ENCODE measurements at regions not wholly inside any gene's neighbourhood (a gene's known extent, or its start where the extent isn't known, plus 50 kb on each side); places are given as distances from the start of the nearest gene placed in this dataset.
"Not testable (repeated sequence)": the region's sequence is repeated elsewhere in the genome, so short reads cannot be mapped to it uniquely, and the experiment has no call there.

DNA sequence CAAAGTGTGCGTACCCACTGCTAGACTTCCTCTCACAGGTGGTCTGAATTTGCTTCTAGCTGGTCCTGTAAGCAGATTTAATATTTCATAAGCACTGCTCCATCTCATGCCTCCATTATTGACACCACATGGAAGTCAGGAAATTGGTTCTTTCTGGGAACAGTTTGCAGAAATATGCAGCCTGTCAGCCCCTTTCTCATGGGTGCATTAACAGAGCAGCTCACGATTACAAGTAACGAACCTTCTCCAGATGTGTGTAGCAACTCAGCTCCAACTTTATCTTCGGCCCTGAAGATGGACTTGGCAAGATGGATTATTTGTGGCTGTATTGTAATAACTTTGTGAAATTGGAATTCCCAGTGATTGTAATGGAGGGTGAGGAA lies 214.5 kb upstream of the DDHD1 start:
- Histone ChIP-seq H4K12ac (ENCODE audit: low read depth, low read length) (no peak overlapping the region), H3K18ac (ENCODE audit: low read length) (no peak overlapping the region), H4K91ac (ENCODE audit: low read depth, low read length) (no peak overlapping the region), H2BK120ac (ENCODE audit: insufficient read depth, low read length, poor library complexity) (no peak overlapping the region), H2AFZ (ENCODE audit: insufficient read depth, low read length, poor library complexity) (no peak overlapping the region), H3K14ac (ENCODE audit: low read length) (no peak overlapping the region), H3K27ac (ENCODE audit: low read depth, low read length) (no peak overlapping the region), H3K36me3 (ENCODE audit: control insufficient read depth in 1 of 2, insufficient read depth in 2 of 2, low read length in 2 of 2) (no peaks in the 10 kb centered on the region), H3K23ac (ENCODE audit: low read length) (no peak overlapping the region), H3K9ac (ENCODE audit: low read length) (no peak overlapping the region), H4K8ac (ENCODE audit: low read depth, low read length) (no peak overlapping the region), H3K9me3 (ENCODE audit: insufficient read depth, low read depth, low read length) (no peaks in the 10 kb centered on the region), H2BK5ac (ENCODE audit: low read depth, low read length, poor library complexity) (no peak overlapping the region), H2AK5ac (ENCODE audit: low read length) (no peak overlapping the region), H3K4me2 (ENCODE audit: low read length) (no peak overlapping the region), H3K4ac (ENCODE audit: low read depth, low read length) (no peak overlapping the region), H3K79me2 (ENCODE audit: control insufficient read depth, insufficient read depth, low read length, poor library complexity) (no peaks in the 10 kb centered on the region), H2BK12ac (ENCODE audit: low read length) (no peak overlapping the region), H3K4me1 (ENCODE audit: control insufficient read depth in 1 of 2, insufficient read depth in 2 of 2, low read length in 2 of 2) (no peaks in the 10 kb centered on the region), H3K27me3 (ENCODE audit: insufficient read depth, low read length) (no peaks in the 10 kb centered on the region), H3K4me3 (ENCODE audit: low read depth, low read length) (no peak overlapping the region), H3K79me1 (ENCODE audit: low read length) (no peaks in the 10 kb centered on the region)
- DNase-seq = no peak
- WGBS (ENCODE audit: extremely low coverage, insufficient coverage, insufficient read length) = no CpG with 5 or more reads among the region's 4 CpGs

DNA sequence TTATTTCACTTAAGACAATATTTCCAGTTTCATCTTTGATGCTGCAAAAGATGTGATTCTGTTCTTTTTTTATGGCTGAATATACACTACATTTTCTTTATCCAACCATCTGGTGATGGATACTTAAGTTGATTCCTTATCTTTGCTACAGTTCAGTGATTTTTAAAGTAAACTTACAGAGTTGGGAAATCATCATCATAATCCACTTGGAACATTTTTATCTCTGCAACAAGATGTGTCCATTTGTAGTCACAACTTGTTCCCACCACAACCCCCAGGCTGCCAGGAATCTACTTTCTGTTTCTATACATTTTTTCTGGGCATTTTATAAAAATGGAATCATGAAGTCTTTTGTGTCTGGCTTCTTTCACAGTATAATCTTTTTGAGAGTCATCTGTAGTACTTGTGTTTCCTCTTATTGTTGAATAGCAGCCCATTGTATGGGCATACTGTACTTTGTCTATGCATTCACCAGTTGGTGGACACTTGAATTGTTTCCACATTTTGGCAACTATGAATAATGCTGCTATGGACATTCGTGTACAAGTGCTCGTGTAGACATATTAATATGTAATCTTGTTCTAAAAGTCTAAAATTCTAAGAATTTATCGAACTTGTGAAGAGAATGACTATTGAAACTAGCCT lies 212.5 kb upstream of the DDHD1 start:
- no peak overlapping the region for H3K4me3 ChIP-seq (ENCODE audit: low read depth, low read length)
- no peaks in the 10 kb centered on the region for H3K9me3 ChIP-seq (ENCODE audit: insufficient read depth, low read depth, low read length)

DNA sequence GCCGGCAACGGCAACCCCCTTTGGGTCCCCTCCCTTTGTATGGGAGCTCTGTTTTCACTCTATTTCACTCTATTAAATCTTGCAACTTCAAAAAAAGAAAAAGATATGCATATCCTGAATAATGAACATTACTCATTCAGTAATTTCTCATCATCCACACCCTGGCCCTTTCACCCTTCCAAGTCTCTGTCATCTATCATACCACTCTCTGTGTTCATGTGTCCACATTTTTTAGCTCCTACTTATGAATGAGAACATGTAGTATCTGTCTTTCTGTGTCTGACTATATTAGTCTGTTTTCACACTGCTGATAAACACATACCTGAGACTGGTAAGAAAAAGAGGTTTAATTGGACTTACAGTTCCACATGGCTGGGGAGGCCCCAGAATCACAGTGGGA lies 209.8 kb upstream of the DDHD1 start:
- H3K79me1 ChIP-seq (ENCODE audit: low read length); H3K4me3 ChIP-seq (ENCODE audit: low read depth, low read length); H3K9ac ChIP-seq (ENCODE audit: low read length); DNase-seq; H3K27me3 ChIP-seq (ENCODE audit: insufficient read depth, low read length); H4K91ac ChIP-seq (ENCODE audit: low read depth, low read length); H2AFZ ChIP-seq (ENCODE audit: insufficient read depth, low read length, poor library complexity); H3K9me3 ChIP-seq (ENCODE audit: insufficient read depth, low read depth, low read length); H3K27ac ChIP-seq (ENCODE audit: low read depth, low read length); H3K4me1 ChIP-seq (ENCODE audit: control insufficient read depth in 1 of 2, insufficient read depth in 2 of 2, low read length in 2 of 2); H3K79me2 ChIP-seq (ENCODE audit: control insufficient read depth, insufficient read depth, low read length, poor library complexity); H4K8ac ChIP-seq (ENCODE audit: low read depth, low read length); H3K36me3 ChIP-seq (ENCODE audit: control insufficient read depth in 1 of 2, insufficient read depth in 2 of 2, low read length in 2 of 2); H3K14ac ChIP-seq (ENCODE audit: low read length); H2BK12ac ChIP-seq (ENCODE audit: low read length); H3K18ac ChIP-seq (ENCODE audit: low read length); H3K4me2 ChIP-seq (ENCODE audit: low read length); H4K12ac ChIP-seq (ENCODE audit: low read depth, low read length); H2AK5ac ChIP-seq (ENCODE audit: low read length); H2BK5ac ChIP-seq (ENCODE audit: low read depth, low read length, poor library complexity); H2BK120ac ChIP-seq (ENCODE audit: insufficient read depth, low read length, poor library complexity); H3K23ac ChIP-seq (ENCODE audit: low read length); H3K4ac ChIP-seq (ENCODE audit: low read depth, low read length): not testable (repeated sequence)
- WGBS (ENCODE audit: extremely low coverage, insufficient coverage, insufficient read length) = no CpG with 5 or more reads among the region's 2 CpGs

More for the DNA sequence above, 212.5 kb upstream of the DDHD1 start:
- H3K79me1 ChIP-seq (ENCODE audit: low read length) = no peaks in the 10 kb centered on the region
- H2BK5ac ChIP-seq (ENCODE audit: low read depth, low read length, poor library complexity) = no peak overlapping the region
- WGBS (ENCODE audit: extremely low coverage, insufficient coverage, insufficient read length) = no CpG with 5 or more reads among the region's 3 CpGs
- no peak overlapping the region for H2AK5ac ChIP-seq (ENCODE audit: low read length)
- H4K12ac ChIP-seq (ENCODE audit: low read depth, low read length) = no peak overlapping the region
- no peaks in the 10 kb centered on the region for H3K36me3 ChIP-seq (ENCODE audit: control insufficient read depth in 1 of 2, insufficient read depth in 2 of 2, low read length in 2 of 2)
- no peaks in the 10 kb centered on the region for H3K79me2 ChIP-seq (ENCODE audit: control insufficient read depth, insufficient read depth, low read length, poor library complexity)
- H2BK120ac ChIP-seq (ENCODE audit: insufficient read depth, low read length, poor library complexity) = no peak overlapping the region
- H3K4me1 ChIP-seq (ENCODE audit: control insufficient read depth in 1 of 2, insufficient read depth in 2 of 2, low read length in 2 of 2) = no peaks in the 10 kb centered on the region
- no peak overlapping the region for H3K4me2 ChIP-seq (ENCODE audit: low read length)
- DNase-seq = no peak
- no peak overlapping the region for H4K8ac ChIP-seq (ENCODE audit: low read depth, low read length)
- no peak overlapping the region for H3K18ac ChIP-seq (ENCODE audit: low read length)
- no peak overlapping the region for H2AFZ ChIP-seq (ENCODE audit: insufficient read depth, low read length, poor library complexity)
- no peak overlapping the region for H3K4ac ChIP-seq (ENCODE audit: low read depth, low read length)
- no peak overlapping the region for H3K23ac ChIP-seq (ENCODE audit: low read length)
- no peak overlapping the region for H3K9ac ChIP-seq (ENCODE audit: low read length)
- no peak overlapping the region for H4K91ac ChIP-seq (ENCODE audit: low read depth, low read length)
- H3K27me3 ChIP-seq (ENCODE audit: insufficient read depth, low read length) = no peaks in the 10 kb centered on the region
- no peak overlapping the region for H3K14ac ChIP-seq (ENCODE audit: low read length)
- no peak overlapping the region for H2BK12ac ChIP-seq (ENCODE audit: low read length)
- no peak overlapping the region for H3K27ac ChIP-seq (ENCODE audit: low read depth, low read length)

DNA sequence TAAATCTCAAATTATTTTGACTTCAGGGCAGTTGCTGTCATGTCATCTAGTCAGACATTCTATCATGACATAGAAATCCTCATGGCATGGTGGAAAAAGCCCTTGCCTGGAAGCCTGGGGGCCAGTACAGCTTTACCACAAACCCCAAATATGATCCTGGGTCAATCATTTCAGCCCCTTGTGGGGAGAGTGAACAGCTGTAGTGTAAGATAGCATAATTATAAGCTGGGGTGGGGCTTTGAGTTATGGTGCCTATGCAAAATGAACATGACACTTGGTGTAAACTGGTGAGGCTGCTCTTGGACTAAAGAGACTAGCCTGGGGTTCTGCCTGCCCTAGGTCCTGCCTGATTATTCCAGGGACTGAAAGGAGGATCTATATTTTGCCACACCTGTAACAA lies 207.7 kb upstream of the DDHD1 start:
- H3K4ac ChIP-seq (ENCODE audit: low read depth, low read length) = no peak overlapping the region
- H3K9ac ChIP-seq (ENCODE audit: low read length) = no peak overlapping the region
- H3K79me1 ChIP-seq (ENCODE audit: low read length) = no peaks in the 10 kb centered on the region
- no peak overlapping the region for H2AK5ac ChIP-seq (ENCODE audit: low read length)
- H3K23ac ChIP-seq (ENCODE audit: low read length) = no peak overlapping the region
- no peak overlapping the region for H2BK5ac ChIP-seq (ENCODE audit: low read depth, low read length, poor library complexity)
- H2BK120ac ChIP-seq (ENCODE audit: insufficient read depth, low read length, poor library complexity) = no peak overlapping the region
- no peak overlapping the region for H3K4me2 ChIP-seq (ENCODE audit: low read length)
- H3K14ac ChIP-seq (ENCODE audit: low read length) = no peak overlapping the region
- no peaks in the 10 kb centered on the region for H3K79me2 ChIP-seq (ENCODE audit: control insufficient read depth, insufficient read depth, low read length, poor library complexity)
- H3K27me3 ChIP-seq (ENCODE audit: insufficient read depth, low read length) = no peaks in the 10 kb centered on the region
- peaks cover 0 to 1% of the 10 kb centered on the region in 2 experiments for H3K4me1 ChIP-seq (ENCODE audit: control insufficient read depth in 1 of 2, insufficient read depth in 2 of 2, low read length in 2 of 2)
- DNase-seq = no peak
- H3K4me3 ChIP-seq (ENCODE audit: low read depth, low read length) = no peak overlapping the region
- H2BK12ac ChIP-seq (ENCODE audit: low read length) = no peak overlapping the region
- no peak overlapping the region for H4K8ac ChIP-seq (ENCODE audit: low read depth, low read length)
- H2AFZ ChIP-seq (ENCODE audit: insufficient read depth, low read length, poor library complexity) = no peak overlapping the region
- H3K18ac ChIP-seq (ENCODE audit: low read length) = no peak overlapping the region
- no peak overlapping the region for H4K12ac ChIP-seq (ENCODE audit: low read depth, low read length)
- no peaks in the 10 kb centered on the region for H3K36me3 ChIP-seq (ENCODE audit: control insufficient read depth in 1 of 2, insufficient read depth in 2 of 2, low read length in 2 of 2)
- no peak overlapping the region for H4K91ac ChIP-seq (ENCODE audit: low read depth, low read length)
- H3K27ac ChIP-seq (ENCODE audit: low read depth, low read length) = no peak overlapping the region
- H3K9me3 ChIP-seq (ENCODE audit: insufficient read depth, low read depth, low read length) = no peaks in the 10 kb centered on the region
